Endodermal cell (in vitro differentiated cells): ENCODE measurements at regions not wholly inside any gene's neighbourhood (a gene's known extent, or its start where the extent isn't known, plus 50 kb on each side); places are given as distances from the start of the nearest gene placed in this dataset.

Source experiments
- DNase-seq: peaks from one replicate; pipeline ENCODE4 v3.0.0-alpha.2; 2017
- H3K27ac ChIP-seq: 2 replicates; pipeline ENCODE4 v1.5.1; 2013; ENCODE audit warnings: mild to moderate bottlenecking, low read depth, low read length, moderate library complexity
- H3K27me3 ChIP-seq: 2 replicates; pipeline ENCODE4 v1.6.1; 2013; ENCODE audit warnings: mild to moderate bottlenecking, low read length, moderate library complexity; ENCODE audit not compliant: insufficient read depth, control insufficient read depth, poor library complexity, severe bottlenecking
- H3K36me3 ChIP-seq: 2 replicates; pipeline ENCODE4 v1.7.0; 2013; ENCODE audit warnings: mild to moderate bottlenecking, low read length, moderate library complexity; ENCODE audit not compliant: control insufficient read depth, insufficient read depth
- H3K4me1 ChIP-seq: one replicate; pipeline ENCODE4 v1.7.0; 2013; ENCODE audit warnings: low read length; ENCODE audit not compliant: control insufficient read depth, insufficient read depth
- H3K4me3 ChIP-seq: 2 replicates; pipeline ENCODE4 v1.5.1; 2013; ENCODE audit warnings: mild to moderate bottlenecking, low read length, moderate library complexity
- H3K9ac ChIP-seq: 2 replicates; pipeline ENCODE4 v1.6.1; 2013; ENCODE audit warnings: mild to moderate bottlenecking, low read length, moderate library complexity; ENCODE audit not compliant: poor library complexity, severe bottlenecking; ENCODE audit errors: extremely low read depth
- H3K9me3 ChIP-seq: 2 replicates; pipeline ENCODE4 v1.6.1; 2013; ENCODE audit warnings: mild to moderate bottlenecking, low read length, moderate library complexity; ENCODE audit not compliant: control insufficient read depth
- H3K27ac Mint-ChIP-seq: 2 replicates; pipeline ENCODE4 v1.8.0; 2020; ENCODE audit warnings: mixed read lengths
- H3K27me3 Mint-ChIP-seq: 2 replicates; pipeline ENCODE4 v1.8.0; 2021; ENCODE audit warnings: mild to moderate bottlenecking, mixed read lengths; ENCODE audit not compliant: insufficient read depth
- H3K36me3 Mint-ChIP-seq: 2 replicates; pipeline ENCODE4 v1.8.0; 2020; ENCODE audit warnings: low read depth, mixed read lengths
- H3K4me1 Mint-ChIP-seq: 2 replicates; pipeline ENCODE4 v1.8.0; 2020; ENCODE audit warnings: mixed read lengths
- H3K4me3 Mint-ChIP-seq: 2 replicates; pipeline ENCODE4 v1.8.0; 2020; ENCODE audit warnings: mild to moderate bottlenecking, moderate library complexity, mixed read lengths
- H3K9me3 Mint-ChIP-seq: 2 replicates; pipeline ENCODE4 v1.8.0; 2020; ENCODE audit warnings: mild to moderate bottlenecking, mixed read lengths
- WGBS, 2 experiments: methylation state at CpG; one replicate each; pipeline versions ENCODE4 v1.1.5 to v1.1.7; 2013; ENCODE audit warnings: missing lambda C conversion rate in 2 of 2, mixed read lengths in 1 of 2; ENCODE audit not compliant: insufficient coverage in 1 of 2, insufficient read length in 1 of 2; 5-methylcytosine and 5-hydroxymethylcytosine counted together
- TF ChIP-seq, protein P1 (sequence below): fragments of 200-600 bp; sonication (generic); conservative IDR thresholded peaks from 2 replicates; pipeline ENCODE4 v1.5.0; 2021; ENCODE audit warnings: antibody characterized with exemption, mild to moderate bottlenecking

GRCh38 chr21:17427157-17427556 lies 85.7 kb upstream of the CXADR start:
- DNase-seq = no peak
- Mint-ChIP-seq H3K9me3 (peaks cover 7% of the 10 kb centered on the region), H3K4me3 (no peak overlapping the region), H3K27ac (no peak overlapping the region), H3K4me1 (peaks cover 4% of the 10 kb centered on the region), H3K27me3 (peaks cover 2% of the 10 kb centered on the region), H3K36me3 (no peaks in the 10 kb centered on the region)
- Histone ChIP-seq H3K27ac (no peak overlapping the region), H3K9ac (no peak overlapping the region), H3K36me3 (no peaks in the 10 kb centered on the region), H3K27me3 (no peaks in the 10 kb centered on the region), H3K4me3 (no peak overlapping the region), H3K4me1 (no peaks in the 10 kb centered on the region), H3K9me3 (no peaks in the 10 kb centered on the region)
- 91 to 93% methylated on average over 3 to 7 of the region's 7 CpGs for WGBS, 2 experiments
- TF ChIP-seq, protein P1, sequence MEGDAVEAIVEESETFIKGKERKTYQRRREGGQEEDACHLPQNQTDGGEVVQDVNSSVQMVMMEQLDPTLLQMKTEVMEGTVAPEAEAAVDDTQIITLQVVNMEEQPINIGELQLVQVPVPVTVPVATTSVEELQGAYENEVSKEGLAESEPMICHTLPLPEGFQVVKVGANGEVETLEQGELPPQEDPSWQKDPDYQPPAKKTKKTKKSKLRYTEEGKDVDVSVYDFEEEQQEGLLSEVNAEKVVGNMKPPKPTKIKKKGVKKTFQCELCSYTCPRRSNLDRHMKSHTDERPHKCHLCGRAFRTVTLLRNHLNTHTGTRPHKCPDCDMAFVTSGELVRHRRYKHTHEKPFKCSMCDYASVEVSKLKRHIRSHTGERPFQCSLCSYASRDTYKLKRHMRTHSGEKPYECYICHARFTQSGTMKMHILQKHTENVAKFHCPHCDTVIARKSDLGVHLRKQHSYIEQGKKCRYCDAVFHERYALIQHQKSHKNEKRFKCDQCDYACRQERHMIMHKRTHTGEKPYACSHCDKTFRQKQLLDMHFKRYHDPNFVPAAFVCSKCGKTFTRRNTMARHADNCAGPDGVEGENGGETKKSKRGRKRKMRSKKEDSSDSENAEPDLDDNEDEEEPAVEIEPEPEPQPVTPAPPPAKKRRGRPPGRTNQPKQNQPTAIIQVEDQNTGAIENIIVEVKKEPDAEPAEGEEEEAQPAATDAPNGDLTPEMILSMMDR = no peak

DNA sequence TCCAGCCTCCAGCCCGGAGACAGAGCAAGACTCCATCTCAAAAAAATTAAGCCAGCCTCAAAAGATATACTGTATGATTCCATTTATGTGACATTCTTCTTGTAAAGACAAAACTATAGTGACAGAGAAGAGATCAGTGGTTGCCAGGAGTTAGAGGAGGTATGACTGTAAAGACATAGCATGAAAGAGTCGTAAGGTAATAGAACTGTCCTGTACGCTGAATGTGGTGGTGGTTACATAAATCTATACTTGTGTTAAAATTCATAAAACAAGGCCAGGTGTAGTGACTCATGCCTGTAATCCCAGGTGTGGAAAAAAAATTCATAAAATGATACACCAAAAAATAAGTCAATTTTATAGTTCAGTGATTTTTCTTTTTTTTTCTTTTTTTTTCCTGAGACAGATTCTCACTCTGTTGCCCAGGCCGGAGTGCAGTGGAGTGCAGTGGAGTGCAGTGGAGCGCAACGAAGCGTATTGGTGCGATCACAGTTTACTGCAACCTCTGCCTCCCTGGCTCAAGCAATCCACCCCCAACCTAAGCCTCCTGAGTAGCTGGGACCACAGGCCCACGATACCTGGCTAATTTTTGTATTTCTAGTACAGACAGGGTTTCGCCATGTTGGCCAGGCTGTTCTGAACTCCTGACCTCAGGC lies 84.9 kb upstream of the CXADR start:
- TF ChIP-seq, protein P1 = no peak

GRCh38 chr21:17428484-17428869 lies 84.4 kb upstream of the CXADR start:
- H3K27ac Mint-ChIP-seq = no peak overlapping the region
- Histone ChIP-seq H3K9ac (no peak overlapping the region), H3K9me3 (no peaks in the 10 kb centered on the region), H3K4me1 (no peaks in the 10 kb centered on the region), H3K36me3 (no peaks in the 10 kb centered on the region), H3K27ac (no peak overlapping the region), H3K27me3 (no peaks in the 10 kb centered on the region), H3K4me3 (no peak overlapping the region)
- H3K4me1 Mint-ChIP-seq = peaks cover 6% of the 10 kb centered on the region
- DNase-seq = no peak
- TF ChIP-seq, protein P1 = no peak
- H3K36me3 Mint-ChIP-seq = no peaks in the 10 kb centered on the region
- no peak overlapping the region for H3K4me3 Mint-ChIP-seq
- H3K9me3 Mint-ChIP-seq = peaks cover 7% of the 10 kb centered on the region
- WGBS, 2 experiments = 80 to 92% methylated on average over 2 to 5 of the region's 5 CpGs
- peaks cover 2% of the 10 kb centered on the region for H3K27me3 Mint-ChIP-seq

More for the DNA sequence above, 84.9 kb upstream of the CXADR start:
- peaks cover 6% of the 10 kb centered on the region for H3K4me1 Mint-ChIP-seq
- H3K36me3 Mint-ChIP-seq = no peaks in the 10 kb centered on the region
- Histone ChIP-seq H3K9ac (no peak overlapping the region), H3K4me3 (no peak overlapping the region), H3K27me3 (no peaks in the 10 kb centered on the region), H3K36me3 (no peaks in the 10 kb centered on the region), H3K9me3 (no peaks in the 10 kb centered on the region), H3K4me1 (no peaks in the 10 kb centered on the region), H3K27ac (no peak overlapping the region)
- DNase-seq = no peak
- H3K27me3 Mint-ChIP-seq = peaks cover 2% of the 10 kb centered on the region
- 80 to 86% methylated on average over 8 to 10 of the region's 10 CpGs for WGBS, 2 experiments
- no peak overlapping the region for H3K4me3 Mint-ChIP-seq
- H3K27ac Mint-ChIP-seq = no peak overlapping the region
- peaks cover 7% of the 10 kb centered on the region for H3K9me3 Mint-ChIP-seq
